ENCODE measurements at regions not wholly inside any gene's neighbourhood (a gene's known extent, or its start where the extent isn't known, plus 50 kb on each side); places are given as distances from the start of the nearest gene placed in this dataset.

- ATAC-seq (no peak), DNase-seq (no peak)
- intact Hi-C loops (cut with DNase I, micrococcal nuclease), result no loop called here
These were observed 123.2 kb upstream of the LRP1B start for GRCh38 chr2:142254031-142254430.

- DNase-seq, result no peak
- intact Hi-C loops (cut with DNase I, micrococcal nuclease), result no loop called here
- ATAC-seq, result no peak
These were observed 110.2 kb upstream of the LRP1B start for GRCh38 chr2:142241016-142241415.

- DNase-seq (no peak), ATAC-seq (no peak)
- intact Hi-C loops (cut with DNase I, micrococcal nuclease), result no loop called here
These were observed 105.4 kb upstream of the LRP1B start for GRCh38 chr2:142236181-142236580.

- DNase-seq (no peak), ATAC-seq (no peak)
- intact Hi-C loops (cut with DNase I, micrococcal nuclease), result no loop called here
These were observed 103.9 kb upstream of the LRP1B start for GRCh38 chr2:142234741-142235140.

- ATAC-seq, result no peak
- no peak for DNase-seq
- intact Hi-C loops (cut with DNase I, micrococcal nuclease), result no loop called here
These were observed 92.5 kb upstream of the LRP1B start for GRCh38 chr2:142223309-142223708.

GRCh38 chr2:142222715-142223114 lies 91.9 kb upstream of the LRP1B start:
- DNase-seq, result no peak
- ATAC-seq, result no peak
- intact Hi-C loops (cut with DNase I, micrococcal nuclease), result no loop called here

GRCh38 chr2:142220901-142221300 lies 90.1 kb upstream of the LRP1B start:
- ATAC-seq (no peak), DNase-seq (no peak)
- intact Hi-C loops (cut with DNase I, micrococcal nuclease), result no loop called here

GRCh38 chr2:142220239-142220638 lies 89.4 kb upstream of the LRP1B start:
- ATAC-seq, result no peak

GRCh38 chr2:142218471-142218870 lies 87.7 kb upstream of the LRP1B start:
- intact Hi-C loops (cut with DNase I, micrococcal nuclease), result no loop called here
- DNase-seq (no peak), ATAC-seq (no peak)

More at GRCh38 chr2:142220239-142220638, 89.4 kb upstream of the LRP1B start:
- intact Hi-C loops (cut with DNase I, micrococcal nuclease), result no loop called here
- no peak for DNase-seq

- intact Hi-C loops (cut with DNase I, micrococcal nuclease), result no loop called here
- ATAC-seq, result no peak
- DNase-seq, result no peak
These were observed 87.0 kb upstream of the LRP1B start for GRCh38 chr2:142217804-142218203.

- no peak for DNase-seq
- intact Hi-C loops (cut with DNase I, micrococcal nuclease), result no loop called here
- no peak for ATAC-seq
These were observed 69.2 kb upstream of the LRP1B start for GRCh38 chr2:142200062-142200461.

- intact Hi-C loops (cut with DNase I, micrococcal nuclease), result no loop called here
- ATAC-seq (no peak), DNase-seq (no peak)
These were observed 68.3 kb upstream of the LRP1B start for GRCh38 chr2:142199073-142199472.

- DNase-seq (no peak), ATAC-seq (no peak)
- intact Hi-C loops (cut with DNase I, micrococcal nuclease), result no loop called here
These were observed 60.0 kb upstream of the LRP1B start for GRCh38 chr2:142190805-142191204.

- DNase-seq (no peak), ATAC-seq (no peak)
- intact Hi-C loops (cut with DNase I, micrococcal nuclease), result no loop called here
These were observed 58.7 kb upstream of the LRP1B start for GRCh38 chr2:142189501-142189900.

GRCh38 chr2:142188562-142188961 lies 57.7 kb upstream of the LRP1B start:
- DNase-seq, result no peak
- intact Hi-C loops (cut with DNase I, micrococcal nuclease), result no loop called here
- ATAC-seq, result no peak

GRCh38 chr2:142180820-142181533 lies 50.2 kb upstream of the LRP1B start:
- ATAC-seq (no peak), DNase-seq (peak in 1 of 2 donors; percentile 3)
- intact Hi-C loops (cut with DNase I, micrococcal nuclease), result no loop called here
